ENCODE measurements at regions not wholly inside any gene's neighbourhood (a gene's known extent, or its start where the extent isn't known, plus 50 kb on each side); places are given as distances from the start of the nearest gene placed in this dataset.

- no peaks in the 10 kb centered on the region for H3K27me3 Mint-ChIP-seq
- Histone ChIP-seq H3K27ac (ENCODE audit: insufficient read depth, low read length, poor library complexity, severe bottlenecking) (no peak overlapping the region), H3K36me3 (ENCODE audit: control insufficient read depth, insufficient read depth, low read length) (peaks cover 3% of the 10 kb centered on the region), H3K9me3 (ENCODE audit: control insufficient read depth in 2 of 2, low read length in 2 of 2) (no peaks in the 10 kb centered on the region), H3K27me3 (ENCODE audit: control insufficient read depth, insufficient read depth, low read length) (no peaks in the 10 kb centered on the region), H3K4me3 (ENCODE audit: low read depth, low read length) (no peak overlapping the region), H3K4me1 (ENCODE audit: control insufficient read depth, insufficient read depth, low read length, poor library complexity, severe bottlenecking) (peaks cover 16% of the 10 kb centered on the region)
- ATAC-seq (ENCODE audit: low read depth in 2 of 2), result no peak
- peaks cover 10 to 25% (median 23%) of the 10 kb centered on the region in 4 donors for H3K4me1 Mint-ChIP-seq
- peak overlapping the region in 2 of 3 donors; percentile 10 to 60 for H3K27ac Mint-ChIP-seq
- H3K9me3 Mint-ChIP-seq, result no peaks in the 10 kb centered on the region
- peaks cover 13% of the 10 kb centered on the region for H3K36me3 Mint-ChIP-seq
- DNase-seq, result no peak
- no peak overlapping the region for H3K4me3 Mint-ChIP-seq
Measured at GRCh38 chr12:124489915-124490583, 77.4 kb downstream of the NCOR2 start.

DNA sequence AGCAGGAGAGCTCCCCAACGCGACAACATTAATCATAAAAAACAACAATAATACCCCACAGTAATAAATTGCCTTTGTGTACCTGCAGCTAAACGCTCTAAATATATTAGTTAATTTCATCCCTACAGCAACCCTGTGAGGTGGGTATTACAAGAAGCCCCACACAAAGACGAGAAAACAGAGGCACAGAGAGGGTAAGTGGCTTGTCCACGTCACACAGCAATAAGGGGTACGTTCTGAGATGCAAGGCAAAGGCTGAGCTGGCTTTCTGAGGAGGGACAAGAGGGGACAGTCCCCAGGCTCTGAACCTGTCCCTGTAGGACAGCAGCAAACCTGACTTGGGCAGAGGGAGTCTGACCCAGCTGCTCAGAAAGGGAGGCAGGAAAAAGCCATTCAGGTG, 78.2 kb downstream of the NCOR2 start:
- Mint-ChIP-seq H3K27me3 (no peaks in the 10 kb centered on the region), H3K36me3 (peaks cover 14% of the 10 kb centered on the region), H3K27ac (peak overlapping the region in 2 of 3 donors; percentile 56 to 72), H3K4me3 (no peak overlapping the region), H3K4me1 (peaks cover 10 to 22% (median 15%) of the 10 kb centered on the region in 4 donors), H3K9me3 (no peaks in the 10 kb centered on the region)
- H3K27ac ChIP-seq (ENCODE audit: insufficient read depth, low read length, poor library complexity, severe bottlenecking), result no peak overlapping the region
- peaks cover 7% of the 10 kb centered on the region for H3K4me1 ChIP-seq (ENCODE audit: control insufficient read depth, insufficient read depth, low read length, poor library complexity, severe bottlenecking)
- H3K4me3 ChIP-seq (ENCODE audit: low read depth, low read length), result no peak overlapping the region
- peaks cover 4% of the 10 kb centered on the region for H3K36me3 ChIP-seq (ENCODE audit: control insufficient read depth, insufficient read depth, low read length)
- DNase-seq (no peak), ATAC-seq (ENCODE audit: low read depth in 2 of 2) (no peak)
- no peaks in the 10 kb centered on the region for H3K27me3 ChIP-seq (ENCODE audit: control insufficient read depth, insufficient read depth, low read length)
- no peaks in the 10 kb centered on the region for H3K9me3 ChIP-seq (ENCODE audit: control insufficient read depth in 2 of 2, low read length in 2 of 2)

DNA sequence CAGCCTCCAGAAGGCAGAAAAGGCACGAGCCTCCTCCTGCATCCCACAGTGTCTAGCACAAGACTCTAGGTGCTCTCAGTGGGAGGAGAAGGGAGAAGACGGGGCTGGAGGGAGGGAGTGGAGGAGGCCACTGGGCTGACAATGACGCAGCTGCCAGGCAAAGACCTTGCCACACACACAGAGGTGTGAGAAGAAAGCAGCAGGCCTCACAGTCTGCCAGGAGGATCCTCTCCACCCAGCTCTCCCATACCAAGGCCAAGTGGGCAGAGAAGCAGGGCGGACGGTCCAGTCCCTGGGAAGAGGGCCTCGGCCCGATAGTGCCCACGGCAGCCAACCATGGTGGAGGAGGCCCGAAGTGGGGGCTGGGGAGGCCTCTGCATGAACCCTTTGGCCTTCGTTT, 78.9 kb downstream of the NCOR2 start:
- Histone ChIP-seq H3K27ac (ENCODE audit: insufficient read depth, low read length, poor library complexity, severe bottlenecking) (no peak overlapping the region), H3K9me3 (ENCODE audit: control insufficient read depth in 2 of 2, low read length in 2 of 2) (no peaks in the 10 kb centered on the region), H3K27me3 (ENCODE audit: control insufficient read depth, insufficient read depth, low read length) (no peaks in the 10 kb centered on the region), H3K36me3 (ENCODE audit: control insufficient read depth, insufficient read depth, low read length) (peaks cover 4% of the 10 kb centered on the region), H3K4me3 (ENCODE audit: low read depth, low read length) (no peak overlapping the region), H3K4me1 (ENCODE audit: control insufficient read depth, insufficient read depth, low read length, poor library complexity, severe bottlenecking) (peaks cover under 1% of the 10 kb centered on the region)
- ATAC-seq (ENCODE audit: low read depth in 2 of 2), result no peak
- H3K36me3 Mint-ChIP-seq, result peaks cover 14% of the 10 kb centered on the region
- no peaks in the 10 kb centered on the region for H3K9me3 Mint-ChIP-seq
- peak overlapping the region in 1 of 3 donors; percentile 69 for H3K27ac Mint-ChIP-seq
- H3K4me1 Mint-ChIP-seq, result peaks cover 6 to 16% (median 10%) of the 10 kb centered on the region in 4 donors
- DNase-seq, result no peak
- H3K27me3 Mint-ChIP-seq, result no peaks in the 10 kb centered on the region
- no peak overlapping the region for H3K4me3 Mint-ChIP-seq

DNA sequence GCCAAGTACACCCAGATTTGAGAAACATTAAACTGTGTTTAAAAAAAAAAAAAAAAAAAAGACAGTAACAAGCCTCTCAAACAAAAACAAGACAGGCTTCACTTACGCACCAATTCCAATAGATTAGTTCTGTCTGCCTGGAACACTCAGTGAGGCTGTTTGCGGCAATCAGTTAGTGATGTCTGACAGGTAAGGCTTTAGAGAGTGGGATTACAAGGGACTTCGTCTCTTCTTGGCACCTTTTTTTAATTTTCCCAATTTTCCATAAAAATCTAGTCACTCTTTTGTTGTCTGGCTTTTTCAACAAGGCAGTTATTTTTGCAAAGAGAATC, 79.6 kb downstream of the NCOR2 start:
- Mint-ChIP-seq H3K4me1 (peaks cover 6 to 15% (median 9%) of the 10 kb centered on the region in 4 donors), H3K4me3 (no peak overlapping the region), H3K27ac (peak overlapping the region in 1 of 3 donors; percentile 61), H3K27me3 (no peaks in the 10 kb centered on the region), H3K36me3 (peaks cover 14% of the 10 kb centered on the region), H3K9me3 (no peaks in the 10 kb centered on the region)
- H3K36me3 ChIP-seq (ENCODE audit: control insufficient read depth, insufficient read depth, low read length), result peaks cover 4% of the 10 kb centered on the region
- H3K27me3 ChIP-seq (ENCODE audit: control insufficient read depth, insufficient read depth, low read length), result no peaks in the 10 kb centered on the region
- no peak for DNase-seq
- H3K4me1 ChIP-seq (ENCODE audit: control insufficient read depth, insufficient read depth, low read length, poor library complexity, severe bottlenecking), result no peaks in the 10 kb centered on the region
- no peak overlapping the region for H3K4me3 ChIP-seq (ENCODE audit: low read depth, low read length)
- ATAC-seq (ENCODE audit: low read depth in 2 of 2), result no peak
- H3K27ac ChIP-seq (ENCODE audit: insufficient read depth, low read length, poor library complexity, severe bottlenecking), result no peak overlapping the region
- H3K9me3 ChIP-seq (ENCODE audit: control insufficient read depth in 2 of 2, low read length in 2 of 2), result no peaks in the 10 kb centered on the region

DNA sequence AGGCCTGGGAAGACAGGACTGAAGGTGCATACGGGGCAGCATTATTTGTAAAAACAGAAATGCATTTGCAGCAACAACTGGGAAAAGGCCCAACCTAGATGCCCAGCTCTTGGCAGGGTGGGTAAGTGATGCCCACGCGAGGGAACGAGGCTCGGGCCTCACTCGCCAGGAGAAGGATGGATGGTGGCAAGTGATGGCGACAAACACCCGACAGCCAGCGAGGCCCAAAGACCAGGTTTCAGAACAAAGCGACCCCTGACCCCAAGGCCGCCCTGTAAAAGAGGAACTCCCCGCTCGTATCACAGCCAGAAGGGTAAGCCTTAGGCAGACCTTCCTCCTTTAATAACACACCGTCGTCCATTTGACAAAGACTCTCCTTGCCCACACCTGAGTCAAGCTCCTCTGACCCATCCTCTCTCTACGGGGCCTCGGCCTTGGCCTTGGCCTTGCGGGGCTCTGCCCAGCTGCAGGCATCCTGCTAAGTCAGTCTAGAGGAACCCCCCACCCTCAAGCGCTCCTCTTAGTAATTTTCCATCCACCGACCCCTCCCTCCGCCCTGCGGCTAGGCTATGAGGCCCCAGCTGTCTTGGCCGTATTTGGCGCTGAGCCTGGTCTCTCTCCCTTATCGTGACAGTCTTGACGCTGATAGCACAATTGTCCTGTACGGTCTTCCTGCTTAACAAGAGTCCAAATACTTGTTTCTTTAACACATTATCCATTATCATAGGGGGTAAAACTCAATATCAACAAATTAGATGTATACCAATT, 80.2 kb downstream of the NCOR2 start:
- Mint-ChIP-seq H3K27ac (peak overlapping the region in 2 of 3 donors; percentile 61 to 73), H3K4me3 (no peak overlapping the region), H3K36me3 (peaks cover 14% of the 10 kb centered on the region), H3K4me1 (peaks cover 6 to 15% (median 9%) of the 10 kb centered on the region in 4 donors), H3K27me3 (no peaks in the 10 kb centered on the region), H3K9me3 (no peaks in the 10 kb centered on the region)
- no peaks in the 10 kb centered on the region for H3K9me3 ChIP-seq (ENCODE audit: control insufficient read depth in 2 of 2, low read length in 2 of 2)
- H3K36me3 ChIP-seq (ENCODE audit: control insufficient read depth, insufficient read depth, low read length), result peaks cover 7% of the 10 kb centered on the region
- H3K4me1 ChIP-seq (ENCODE audit: control insufficient read depth, insufficient read depth, low read length, poor library complexity, severe bottlenecking), result no peaks in the 10 kb centered on the region
- H3K4me3 ChIP-seq (ENCODE audit: low read depth, low read length), result no peak overlapping the region
- no peak for ATAC-seq (ENCODE audit: low read depth in 2 of 2)
- no peak overlapping the region for H3K27ac ChIP-seq (ENCODE audit: insufficient read depth, low read length, poor library complexity, severe bottlenecking)
- no peaks in the 10 kb centered on the region for H3K27me3 ChIP-seq (ENCODE audit: control insufficient read depth, insufficient read depth, low read length)
- no peak for DNase-seq

GRCh38 chr12:124486346-124486963, 81.0 kb downstream of the NCOR2 start:
- Histone ChIP-seq H3K4me3 (ENCODE audit: low read depth, low read length) (no peak overlapping the region), H3K27ac (ENCODE audit: insufficient read depth, low read length, poor library complexity, severe bottlenecking) (no peak overlapping the region), H3K9me3 (ENCODE audit: control insufficient read depth in 2 of 2, low read length in 2 of 2) (no peaks in the 10 kb centered on the region), H3K36me3 (ENCODE audit: control insufficient read depth, insufficient read depth, low read length) (peaks cover 7% of the 10 kb centered on the region), H3K4me1 (ENCODE audit: control insufficient read depth, insufficient read depth, low read length, poor library complexity, severe bottlenecking) (no peaks in the 10 kb centered on the region), H3K27me3 (ENCODE audit: control insufficient read depth, insufficient read depth, low read length) (no peaks in the 10 kb centered on the region)
- Mint-ChIP-seq H3K36me3 (peaks cover 19% of the 10 kb centered on the region), H3K27me3 (no peaks in the 10 kb centered on the region), H3K27ac (no peak overlapping the region), H3K4me1 (peaks cover 6 to 14% (median 11%) of the 10 kb centered on the region in 4 donors), H3K4me3 (no peak overlapping the region), H3K9me3 (no peaks in the 10 kb centered on the region)
- DNase-seq (no peak), ATAC-seq (ENCODE audit: low read depth in 2 of 2) (no peak)

- H3K4me1 ChIP-seq (ENCODE audit: control insufficient read depth, insufficient read depth, low read length, poor library complexity, severe bottlenecking), result peaks cover 7% of the 10 kb centered on the region
- peaks cover 7% of the 10 kb centered on the region for H3K36me3 ChIP-seq (ENCODE audit: control insufficient read depth, insufficient read depth, low read length)
- no peaks in the 10 kb centered on the region for H3K27me3 ChIP-seq (ENCODE audit: control insufficient read depth, insufficient read depth, low read length)
- H3K9me3 ChIP-seq (ENCODE audit: control insufficient read depth in 2 of 2, low read length in 2 of 2), result no peaks in the 10 kb centered on the region
- Mint-ChIP-seq H3K36me3 (peaks cover 21% of the 10 kb centered on the region), H3K27ac (peak overlapping the region in 1 of 3 donors; percentile 26), H3K4me1 (peaks cover 10 to 17% (median 14%) of the 10 kb centered on the region in 4 donors), H3K4me3 (no peak overlapping the region), H3K9me3 (no peaks in the 10 kb centered on the region), H3K27me3 (no peaks in the 10 kb centered on the region)
- DNase-seq (no peak), ATAC-seq (ENCODE audit: low read depth in 2 of 2) (no peak)
- no peak overlapping the region for H3K27ac ChIP-seq (ENCODE audit: insufficient read depth, low read length, poor library complexity, severe bottlenecking)
- H3K4me3 ChIP-seq (ENCODE audit: low read depth, low read length), result no peak overlapping the region
Measured at GRCh38 chr12:124485371-124485770, 82.0 kb downstream of the NCOR2 start.
